SU-DHL-6 (cell line): ENCODE measurements at regions not wholly inside any gene's neighbourhood (a gene's known extent, or its start where the extent isn't known, plus 50 kb on each side); places are given as distances from the start of the nearest gene placed in this dataset.

Experiments
- CTCF ChIP-seq: fragments of 200-600 bp; sonication (generic); IDR thresholded peaks from one replicate; pipeline ENCODE4 v1.5.1; 2017; ENCODE audit warnings: antibody characterized with exemption, mild to moderate bottlenecking, low read length, moderate library complexity; ENCODE audit not compliant: insufficient read depth, poor library complexity, severe bottlenecking
- EZH2phosphoT487 ChIP-seq: fragments of 200-600 bp; sonication (generic), shearing (Covaris generic); conservative IDR thresholded peaks from 2 replicates; pipeline ENCODE4 v1.6.1; 2018; ENCODE audit warnings: mild to moderate bottlenecking, antibody characterized with exemption, low read length, moderate library complexity, mixed read lengths

- no peak for TF ChIP-seq CTCF
- TF ChIP-seq EZH2phosphoT487: no peak
Observed at GRCh38 chr15:36156879-36157427, 422.5 kb upstream of the CDIN1 start.
